ENCODE measurements at regions not wholly inside any gene's neighbourhood (a gene's known extent, or its start where the extent isn't known, plus 50 kb on each side); places are given as distances from the start of the nearest gene placed in this dataset.

GRCh38 chr18:52208646-52209045, 131.4 kb upstream of the DCC start:
- TF ChIP-seq CTCF (IDR thresholded peaks at IDR 0.05) (no peak), EP300 (IDR thresholded peaks at IDR 0.05) (no peak)
